GM06990 (cell line): ENCODE measurements at regions not wholly inside any gene's neighbourhood (a gene's known extent, or its start where the extent isn't known, plus 50 kb on each side); places are given as distances from the start of the nearest gene placed in this dataset.

ENCODE experiments used
- DNase-seq: peaks from one replicate; pipeline ENCODE4 v3.0.0-alpha.2; 2011; ENCODE audit not compliant: insufficient read length; ENCODE audit errors: extremely low read depth
- H3K27me3 ChIP-seq: replicated peaks from 2 replicates; pipeline ENCODE4 v1.6.0; 2011; ENCODE audit warnings: low read length; ENCODE audit not compliant: control insufficient read depth, insufficient read depth
- H3K36me3 ChIP-seq: 2 replicates; pipeline ENCODE4 v1.5.1; 2011; ENCODE audit warnings: low read length; ENCODE audit not compliant: control insufficient read depth, insufficient read depth
- H3K4me3 ChIP-seq: replicated peaks from 2 replicates; pipeline ENCODE4 v1.5.1; 2011; ENCODE audit warnings: low read depth, mild to moderate bottlenecking, control low read depth, low read length
- TF ChIP-seq, protein P1 (sequence below): IDR thresholded peaks from 2 replicates; pipeline ENCODE4 v1.5.1; 2011; ENCODE audit warnings: low read length, control low read depth, mild to moderate bottlenecking, inconsistent platforms; ENCODE audit not compliant: insufficient read depth, poor library complexity, severe bottlenecking

DNA sequence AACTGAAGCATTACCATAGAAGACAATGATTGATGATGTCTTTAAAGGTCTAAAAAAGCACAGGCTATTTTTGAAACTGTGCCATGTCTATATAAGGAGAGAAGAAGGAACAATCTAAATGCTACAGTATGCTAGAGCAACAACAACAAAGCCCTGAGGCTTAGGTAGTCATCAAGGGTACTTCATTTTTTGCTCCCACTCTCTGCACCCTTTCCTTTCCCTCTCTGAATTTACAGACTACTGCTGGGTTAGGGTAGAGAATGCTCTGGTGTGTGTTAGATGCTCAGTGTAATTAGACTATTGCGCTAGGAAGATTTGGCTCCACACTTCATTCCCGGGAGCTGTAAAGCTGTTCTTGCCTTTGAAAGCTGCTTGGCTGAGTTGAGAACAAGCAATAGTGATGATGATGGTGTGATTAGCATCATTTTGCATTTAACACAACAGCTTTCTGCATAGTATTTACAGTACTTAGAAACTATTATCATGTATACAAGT lies 1262.5 kb upstream of the CITED2 start:
- TF ChIP-seq, protein P1, sequence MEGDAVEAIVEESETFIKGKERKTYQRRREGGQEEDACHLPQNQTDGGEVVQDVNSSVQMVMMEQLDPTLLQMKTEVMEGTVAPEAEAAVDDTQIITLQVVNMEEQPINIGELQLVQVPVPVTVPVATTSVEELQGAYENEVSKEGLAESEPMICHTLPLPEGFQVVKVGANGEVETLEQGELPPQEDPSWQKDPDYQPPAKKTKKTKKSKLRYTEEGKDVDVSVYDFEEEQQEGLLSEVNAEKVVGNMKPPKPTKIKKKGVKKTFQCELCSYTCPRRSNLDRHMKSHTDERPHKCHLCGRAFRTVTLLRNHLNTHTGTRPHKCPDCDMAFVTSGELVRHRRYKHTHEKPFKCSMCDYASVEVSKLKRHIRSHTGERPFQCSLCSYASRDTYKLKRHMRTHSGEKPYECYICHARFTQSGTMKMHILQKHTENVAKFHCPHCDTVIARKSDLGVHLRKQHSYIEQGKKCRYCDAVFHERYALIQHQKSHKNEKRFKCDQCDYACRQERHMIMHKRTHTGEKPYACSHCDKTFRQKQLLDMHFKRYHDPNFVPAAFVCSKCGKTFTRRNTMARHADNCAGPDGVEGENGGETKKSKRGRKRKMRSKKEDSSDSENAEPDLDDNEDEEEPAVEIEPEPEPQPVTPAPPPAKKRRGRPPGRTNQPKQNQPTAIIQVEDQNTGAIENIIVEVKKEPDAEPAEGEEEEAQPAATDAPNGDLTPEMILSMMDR = no peak
- DNase-seq = no peak
- no peak overlapping the region for H3K4me3 ChIP-seq

DNA sequence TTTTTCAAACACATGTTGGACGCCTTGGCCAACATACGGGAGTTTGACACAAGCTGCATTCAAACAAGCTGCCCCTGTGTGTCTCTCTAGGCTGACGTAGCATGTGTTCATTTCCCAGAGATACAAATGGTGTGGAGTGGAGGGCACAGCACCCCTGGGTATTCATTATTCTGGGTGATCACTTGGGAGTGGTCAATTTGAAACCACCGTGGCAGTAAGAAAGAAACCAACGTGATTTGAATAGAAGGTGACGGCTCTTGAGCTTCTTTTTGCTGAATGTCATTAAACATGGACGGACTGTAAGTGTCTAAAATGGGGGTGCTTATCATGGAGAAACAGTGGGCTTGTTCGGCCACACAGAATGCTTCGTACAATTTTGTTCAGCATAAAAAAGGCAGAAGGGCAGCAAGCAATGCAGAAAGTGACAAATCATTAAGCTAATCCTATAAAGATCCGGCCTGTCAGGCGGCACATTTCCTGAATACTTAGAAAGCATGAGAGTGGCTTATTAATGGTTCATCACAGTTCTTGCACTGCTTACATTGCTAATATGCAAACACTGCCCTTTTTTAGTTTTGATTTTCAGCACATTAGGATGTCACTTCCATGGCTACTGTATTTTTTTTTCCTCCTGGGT lies 1261.9 kb upstream of the CITED2 start:
- DNase-seq = peak; percentile 13
- Histone ChIP-seq H3K4me3 (no peak overlapping the region; the same call in 1 of the 2 replicates), H3K27me3 (no peaks in the 10 kb centered on the region)

More for the DNA sequence above, 1262.5 kb upstream of the CITED2 start:
- H3K36me3 ChIP-seq = no peaks in the 10 kb centered on the region
- no peaks in the 10 kb centered on the region for H3K27me3 ChIP-seq

DNA sequence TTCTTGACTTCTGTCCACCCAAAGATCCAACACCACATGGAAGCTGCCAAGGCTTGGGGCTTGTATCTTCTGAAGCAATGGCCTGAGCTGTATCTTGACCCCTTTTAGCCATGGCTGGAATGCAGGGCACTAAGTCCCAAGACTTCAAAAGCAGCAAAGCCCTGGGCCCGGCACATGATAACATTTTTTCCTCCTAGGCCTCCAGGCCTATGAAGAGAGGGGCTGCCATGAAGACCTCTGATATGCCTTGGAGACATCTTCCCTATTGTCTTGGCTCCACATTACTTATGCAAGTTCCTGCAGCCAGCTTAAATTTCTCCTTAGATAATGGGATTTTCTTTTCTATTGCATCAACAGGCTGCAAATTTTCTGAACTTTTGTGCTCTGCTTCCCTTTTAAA lies 1252.6 kb upstream of the CITED2 start:
- Histone ChIP-seq H3K27me3 (no peaks in the 10 kb centered on the region), H3K36me3 (no peaks in the 10 kb centered on the region), H3K4me3 (no peak overlapping the region)
- TF ChIP-seq, protein P1 = no peak
- no peak for DNase-seq

More for the DNA sequence above, 1261.9 kb upstream of the CITED2 start:
- H3K36me3 ChIP-seq = no peaks in the 10 kb centered on the region
- TF ChIP-seq, protein P1 = no peak

DNA sequence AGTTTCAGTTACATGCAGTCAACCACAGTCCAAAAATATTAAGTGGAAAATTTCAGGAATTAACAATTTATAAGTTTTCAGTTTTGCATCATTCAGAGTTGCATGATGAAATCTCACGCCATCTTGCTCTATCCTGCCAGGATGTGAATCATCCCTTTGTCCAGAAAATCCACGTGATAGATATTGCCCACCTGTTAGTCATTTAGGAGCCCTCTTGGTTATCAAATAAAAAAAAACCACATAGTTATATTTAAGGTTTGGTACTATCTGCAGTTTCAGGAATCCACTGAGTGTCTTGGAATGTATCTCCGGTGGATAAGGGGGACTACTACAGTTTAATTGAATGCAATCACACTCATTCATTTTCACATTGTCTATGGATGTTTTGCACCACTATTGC lies 1249.0 kb upstream of the CITED2 start:
- H3K27me3 ChIP-seq = no peaks in the 10 kb centered on the region
- H3K36me3 ChIP-seq = no peaks in the 10 kb centered on the region
- TF ChIP-seq, protein P1 = no peak
- no peak overlapping the region for H3K4me3 ChIP-seq
- DNase-seq = no peak

DNA sequence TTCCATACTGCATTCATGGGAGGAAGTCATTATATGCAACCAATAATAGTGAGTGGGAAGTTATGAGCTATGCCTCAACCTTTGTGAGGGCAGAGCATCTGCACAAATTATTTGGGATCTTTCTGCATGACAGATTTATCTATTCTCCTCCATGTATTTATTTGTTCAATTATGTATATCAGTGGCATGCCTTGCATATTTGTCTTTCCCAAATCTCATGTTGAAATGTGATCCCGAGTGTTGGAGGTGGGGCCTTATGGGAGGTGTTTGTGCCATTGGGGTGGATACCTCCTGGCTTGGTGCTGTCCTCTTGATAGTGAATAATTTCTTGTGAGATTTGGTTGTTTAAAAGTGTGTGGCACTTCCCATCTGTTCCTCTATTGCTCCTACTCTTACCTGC lies 1246.0 kb upstream of the CITED2 start:
- TF ChIP-seq, protein P1 = no peak
- H3K4me3 ChIP-seq = no peak overlapping the region
- no peaks in the 10 kb centered on the region for H3K36me3 ChIP-seq
- no peak for DNase-seq
- H3K27me3 ChIP-seq = no peaks in the 10 kb centered on the region
